Small intestine (tissue), 7 donors: ENCODE measurements at regions not wholly inside any gene's neighbourhood (a gene's known extent, or its start where the extent isn't known, plus 50 kb on each side); places are given as distances from the start of the nearest gene placed in this dataset.

Source experiments
- DNase-seq, 2 donors: peaks; one replicate each; pipeline versions ENCODE4 v3.0.0 to v3.0.0-alpha.2; 2013
- FAIRE-seq: peaks from 2 replicates; lab custom pipeline; 2012; peaks lifted over from hg19 to GRCh38; lab: Jason Lieb, UNC
- H3K27ac ChIP-seq, 3 donors: one replicate each; pipeline ENCODE4 v1.5.1; 2013; ENCODE audit warnings: low read length in 2 of 3, mild to moderate bottlenecking in 2 of 3, control low read depth in 1 of 3, inconsistent platforms in 1 of 3, low read depth in 1 of 3, moderate library complexity in 1 of 3
- H3K27me3 ChIP-seq, 3 donors: one replicate each; pipeline ENCODE4 v1.6.1; 2013; ENCODE audit warnings: low read length in 3 of 3, inconsistent platforms in 1 of 3; ENCODE audit not compliant: control insufficient read depth in 3 of 3, insufficient read depth in 3 of 3
- H3K36me3 ChIP-seq, 3 donors: one replicate each; pipeline ENCODE4 v1.6.1; 2013; ENCODE audit warnings: low read length in 3 of 3, inconsistent platforms in 1 of 3, low read depth in 1 of 3, mild to moderate bottlenecking in 1 of 3, moderate library complexity in 1 of 3; ENCODE audit not compliant: control insufficient read depth in 3 of 3, insufficient read depth in 2 of 3
- H3K4me1 ChIP-seq, 3 donors: one replicate each; pipeline ENCODE4 v1.6.1; 2013; ENCODE audit warnings: low read length in 2 of 3, inconsistent platforms in 1 of 3, low read depth in 1 of 3, mild to moderate bottlenecking in 1 of 3, moderate library complexity in 1 of 3; ENCODE audit not compliant: control insufficient read depth in 3 of 3, insufficient read depth in 2 of 3
- H3K4me3 ChIP-seq, 3 donors: one replicate each; pipeline ENCODE4 v1.5.1; 2013; ENCODE audit warnings: low read length in 3 of 3, control low read depth in 1 of 3, inconsistent platforms in 1 of 3, low read depth in 1 of 3, mild to moderate bottlenecking in 1 of 3, moderate library complexity in 1 of 3
- H3K9me3 ChIP-seq, 2 donors: one replicate each; pipeline ENCODE4 v1.6.1; 2013; ENCODE audit warnings: low read depth in 1 of 2, low read length in 1 of 2; ENCODE audit not compliant: control insufficient read depth in 2 of 2, insufficient read depth in 1 of 2
- WGBS, 3 donors: extraction: QIAGEN DNeasy Blood & Tissue Kit; methylation state at CpG; one replicate each; pipeline ENCODE4 v1.1.7; 2013; 5-methylcytosine and 5-hydroxymethylcytosine counted together
- donor health status: healthy with polysubstance abuse.
- donor health status: control.
- donor health status: control.
- donor health status: Bipolar disorder and iron deficiency.
- donor health status: healthy.

DNA sequence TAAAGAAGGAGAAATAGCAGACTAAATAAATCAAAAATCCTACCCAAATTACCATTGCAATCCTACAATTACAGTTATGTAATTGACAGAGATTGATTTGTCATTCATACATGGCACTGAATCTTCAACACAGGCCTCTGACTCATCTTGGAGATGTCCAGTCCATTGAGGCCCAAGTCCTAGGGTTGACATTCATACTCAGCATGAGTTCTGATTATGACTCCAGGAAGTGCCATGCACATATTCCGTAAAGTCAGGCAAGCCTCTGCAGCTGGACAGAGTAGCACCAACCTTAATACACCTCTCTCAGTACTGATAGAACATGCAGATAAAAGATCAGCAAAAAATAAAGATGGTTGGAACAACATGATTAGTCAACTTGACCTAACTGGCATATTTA lies 353.7 kb upstream of the NFE2L3 start:
- DNase-seq (no peak), FAIRE-seq (no peak)
- no peaks in the 10 kb centered on the region for H3K9me3 ChIP-seq
- H3K27me3 ChIP-seq, result no peaks in the 10 kb centered on the region
- H3K27ac ChIP-seq, result no peak overlapping the region
- no peaks in the 10 kb centered on the region for H3K36me3 ChIP-seq
- H3K4me3 ChIP-seq, result no peak overlapping the region
- no peaks in the 10 kb centered on the region for H3K4me1 ChIP-seq
- 88 to 97% (median 88%) methylated on average over 1 of the region's 1 CpG for WGBS, 3 donors

DNA sequence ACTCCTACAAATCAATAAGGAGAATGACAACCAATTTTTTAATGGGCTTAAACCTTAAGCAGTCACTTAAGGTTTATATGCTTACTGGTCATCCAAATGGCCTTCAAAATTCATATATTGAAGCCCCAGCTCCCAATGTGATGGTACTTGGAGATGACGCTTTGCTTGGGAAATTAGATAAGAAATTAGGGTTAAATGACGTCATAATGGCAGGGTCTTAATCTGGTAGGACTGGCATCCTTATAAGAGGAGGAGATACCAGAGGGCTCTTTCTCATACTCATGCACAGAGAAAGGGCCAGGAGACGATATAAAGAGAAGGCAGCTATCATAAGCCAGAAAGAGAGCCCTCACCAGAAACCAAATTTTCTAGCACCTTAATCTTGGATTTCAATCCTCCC lies 350.8 kb upstream of the NFE2L3 start:
- no peak for FAIRE-seq
- H3K36me3 ChIP-seq, result no peaks in the 10 kb centered on the region

GRCh38 chr7:25802057-25802456 lies 349.9 kb upstream of the NFE2L3 start:
- no peak for DNase-seq
- WGBS, 3 donors, result 65 to 83% (median 72%) methylated on average over 3 of the region's 3 CpGs
- FAIRE-seq, result no peak
- H3K27me3 ChIP-seq, result no peaks in the 10 kb centered on the region
- H3K4me3 ChIP-seq, result no peak overlapping the region
- H3K4me1 ChIP-seq, result peaks cover 0 to 2% (median 0%) of the 10 kb centered on the region in 3 donors
- H3K27ac ChIP-seq, result no peak overlapping the region
- H3K36me3 ChIP-seq, result no peaks in the 10 kb centered on the region
- H3K9me3 ChIP-seq, result no peaks in the 10 kb centered on the region

More for the DNA sequence above, 350.8 kb upstream of the NFE2L3 start:
- H3K27ac ChIP-seq, result no peak overlapping the region
- no peaks in the 10 kb centered on the region for H3K9me3 ChIP-seq
- no peaks in the 10 kb centered on the region for H3K27me3 ChIP-seq
- 91 to 93% (median 91%) methylated on average over 3 of the region's 3 CpGs for WGBS, 3 donors
- DNase-seq, result no peak
- peaks cover 0 to 2% (median 0%) of the 10 kb centered on the region in 3 donors for H3K4me1 ChIP-seq
- no peak overlapping the region for H3K4me3 ChIP-seq

DNA sequence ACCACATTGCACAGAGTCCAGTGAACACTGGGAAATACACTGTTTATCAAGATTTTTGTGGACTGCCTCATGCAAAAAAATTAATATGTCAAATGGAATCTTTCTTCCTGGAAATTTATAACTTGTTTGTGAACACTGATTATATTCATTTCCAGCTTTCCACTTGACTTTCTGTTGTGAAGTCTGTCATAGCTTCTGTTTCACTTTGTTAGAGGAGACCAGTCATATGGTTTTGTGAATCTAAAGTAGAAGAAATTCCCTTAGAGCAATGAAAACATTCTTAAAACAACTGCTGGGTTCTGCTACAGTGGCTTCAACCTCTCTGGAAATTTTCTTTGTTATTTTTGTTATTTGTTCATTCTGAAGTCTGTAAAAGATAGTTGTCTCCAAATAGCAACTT lies 349.5 kb upstream of the NFE2L3 start:
- H3K9me3 ChIP-seq, result no peaks in the 10 kb centered on the region
- H3K4me1 ChIP-seq, result peaks cover 0 to 2% (median 0%) of the 10 kb centered on the region in 3 donors
- FAIRE-seq (no peak), DNase-seq (no peak)
- H3K27me3 ChIP-seq, result no peaks in the 10 kb centered on the region
- H3K27ac ChIP-seq, result no peak overlapping the region
- H3K4me3 ChIP-seq, result no peak overlapping the region
- H3K36me3 ChIP-seq, result no peaks in the 10 kb centered on the region

GRCh38 chr7:25803117-25803887 lies 348.7 kb upstream of the NFE2L3 start:
- no peak for DNase-seq
- Histone ChIP-seq H3K4me1 (peaks cover 0 to 2% (median 0%) of the 10 kb centered on the region in 3 donors), H3K9me3 (no peaks in the 10 kb centered on the region), H3K4me3 (no peak overlapping the region), H3K36me3 (no peaks in the 10 kb centered on the region), H3K27me3 (no peaks in the 10 kb centered on the region), H3K27ac (no peak overlapping the region)
- WGBS, 3 donors, result 70 to 83% (median 79%) methylated on average over 11 of the region's 11 CpGs
- no peak for FAIRE-seq

GRCh38 chr7:25804154-25804553 lies 347.8 kb upstream of the NFE2L3 start:
- H3K36me3 ChIP-seq, result no peaks in the 10 kb centered on the region
- DNase-seq (no peak), FAIRE-seq (no peak)
- no peaks in the 10 kb centered on the region for H3K9me3 ChIP-seq
- H3K4me1 ChIP-seq, result peaks cover 0 to 2% (median 0%) of the 10 kb centered on the region in 3 donors
- no peaks in the 10 kb centered on the region for H3K27me3 ChIP-seq
- no peak overlapping the region for H3K27ac ChIP-seq
- no peak overlapping the region for H3K4me3 ChIP-seq
- 82 to 87% (median 83%) methylated on average over 4 of the region's 4 CpGs for WGBS, 3 donors

DNA sequence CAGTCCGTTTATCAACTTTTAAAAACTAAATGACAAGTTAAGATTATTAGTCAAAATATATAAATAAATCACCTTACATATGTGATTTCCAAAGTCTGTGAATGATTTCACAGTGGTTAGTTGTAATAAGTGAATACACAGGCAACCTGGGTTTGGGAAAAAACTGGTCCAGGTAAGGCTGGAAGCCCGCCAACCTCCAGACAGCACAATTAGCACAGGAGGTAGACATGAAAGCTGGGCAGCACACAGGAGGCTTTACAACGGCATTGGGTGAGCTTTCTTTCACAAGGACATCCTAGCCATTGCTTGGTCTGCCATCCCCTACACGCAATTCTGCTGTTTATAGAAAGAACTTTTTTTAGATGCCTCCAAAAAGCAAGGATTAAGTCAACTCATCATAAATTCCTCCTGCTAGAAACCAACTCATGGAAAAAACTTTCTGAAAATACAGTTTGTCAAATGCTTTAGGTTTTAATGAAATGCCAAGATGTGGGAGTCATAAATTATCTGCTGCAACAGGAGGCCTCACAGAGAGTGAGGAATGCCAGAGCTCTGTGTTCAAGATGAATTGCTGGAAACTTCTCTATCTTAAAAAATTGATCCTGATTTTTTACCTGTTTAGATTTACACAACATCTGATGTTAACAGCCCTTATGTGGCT lies 346.8 kb upstream of the NFE2L3 start:
- H3K9me3 ChIP-seq, result no peaks in the 10 kb centered on the region
- no peak for DNase-seq
- H3K4me3 ChIP-seq, result no peak overlapping the region
- no peak overlapping the region for H3K27ac ChIP-seq
- no peaks in the 10 kb centered on the region for H3K27me3 ChIP-seq
- FAIRE-seq, result no peak
- WGBS, 3 donors, result 49 to 65% (median 57%) methylated on average over 4 of the region's 4 CpGs
- H3K36me3 ChIP-seq, result no peaks in the 10 kb centered on the region
- peaks cover 0 to 2% (median 0%) of the 10 kb centered on the region in 3 donors for H3K4me1 ChIP-seq

GRCh38 chr7:25807086-25807611 lies 344.8 kb upstream of the NFE2L3 start:
- Histone ChIP-seq H3K36me3 (no peaks in the 10 kb centered on the region), H3K4me1 (peaks cover 0 to 2% (median 0%) of the 10 kb centered on the region in 3 donors), H3K4me3 (no peak overlapping the region), H3K9me3 (no peaks in the 10 kb centered on the region), H3K27ac (no peak overlapping the region), H3K27me3 (peaks cover 0 to 5% (median 0%) of the 10 kb centered on the region in 3 donors)
- WGBS, 3 donors, result 10 to 26% (median 22%) methylated on average over 1 of the region's 1 CpG
- FAIRE-seq (no peak), DNase-seq (no peak)
